ENCODE measurements at regions not wholly inside any gene's neighbourhood (a gene's known extent, or its start where the extent isn't known, plus 50 kb on each side); places are given as distances from the start of the nearest gene placed in this dataset.

- Histone ChIP-seq H3K14ac (ENCODE audit: insufficient read length) (no peak overlapping the region), H3K9ac (replicated peaks in 1 of 4; ENCODE audit: extremely low read depth in 1 of 4, low read depth in 3 of 4, low read length in 3 of 4) (no peak overlapping the region), H2BK15ac (ENCODE audit: low read length) (no peak overlapping the region), H3K27me3 (replicated peaks in 1 of 4; ENCODE audit: control insufficient read depth in 3 of 4, extremely low read depth in 1 of 4, insufficient read depth in 3 of 4, low read length in 3 of 4) (no peaks in the 10 kb centered on the region), H2BK12ac (ENCODE audit: low read depth, low read length) (no peak overlapping the region), H3K18ac (ENCODE audit: extremely low read depth, low read length) (no peak overlapping the region), H3K56ac (replicated peaks; ENCODE audit: insufficient read length, low read depth, low read length) (no peak overlapping the region), H2AFZ (ENCODE audit: low read length) (no peak overlapping the region), H2BK5ac (ENCODE audit: low read depth, low read length) (no peak overlapping the region), H3K23ac (ENCODE audit: insufficient read length) (no peak overlapping the region), H3K23me2 (ENCODE audit: low read depth, low read length) (no peaks in the 10 kb centered on the region), H2AK5ac (ENCODE audit: low read depth, low read length) (no peak overlapping the region), H4K5ac (ENCODE audit: insufficient read length, low read depth, low read length) (no peak overlapping the region), H4K91ac (replicated peaks; ENCODE audit: insufficient read length, low read length) (no peak overlapping the region), H4K8ac (ENCODE audit: extremely low read depth, insufficient read depth, low read length) (no peak overlapping the region), H3K9me3 (ENCODE audit: insufficient read depth in 2 of 2, low read depth in 1 of 2, low read length in 1 of 2) (peaks cover 14 to 19% of the 10 kb centered on the region in 2 experiments), H3K4ac (replicated peaks; ENCODE audit: insufficient read length, low read depth, low read length) (no peak overlapping the region), H2BK20ac (ENCODE audit: low read length) (no peak overlapping the region), H2BK120ac (replicated peaks; ENCODE audit: low read depth, low read length) (no peak overlapping the region), H3K79me2 (ENCODE audit: control insufficient read depth in 1 of 2, insufficient read depth in 2 of 2, low read length in 2 of 2) (no peaks in the 10 kb centered on the region), H3K36me3 (ENCODE audit: control insufficient read depth in 2 of 4, insufficient read depth in 4 of 4, low read length in 3 of 4) (no peaks in the 10 kb centered on the region), H3K79me1 (ENCODE audit: low read depth, low read length) (no peaks in the 10 kb centered on the region), H3K4me1 (replicated peaks in 1 of 4; ENCODE audit: control insufficient read depth in 3 of 4, insufficient read depth in 4 of 4, low read length in 3 of 4) (0 out of 7 replicates have a peak, but pooled peaks cover 0 to 3% (median 0%) of the 10 kb centered on the region in 4 experiments), H3K4me3 (ENCODE audit: extremely low read depth in 1 of 4, insufficient read depth in 2 of 4, low read depth in 3 of 4, low read length in 4 of 4) (no peak overlapping the region), H4K20me1 (replicated peaks in 1 of 2; ENCODE audit: control insufficient read depth in 1 of 2, insufficient read depth in 2 of 2, low read length in 2 of 2) (no peaks in the 10 kb centered on the region), H3K27ac (ENCODE audit: low read depth, low read length) (no peak overlapping the region), H3K4me2 (ENCODE audit: insufficient read depth in 1 of 2, low read depth in 2 of 2, low read length in 2 of 2) (no peak overlapping the region)
- WGBS, 2 experiments (ENCODE audit: extremely low coverage in 1 of 2, insufficient coverage in 1 of 2, insufficient read length in 1 of 2, insufficient replicate concordance in 2 of 2, low coverage in 1 of 2, low lambda C conversion rate in 2 of 2, missing lambda C conversion rate in 1 of 2): 85% methylated on average over 3 of the region's 3 CpGs; no CpG with 5 or more reads in 1 of the 2 experiments
- ChIA-PET CTCF (ENCODE audit: partially characterized antibody) (no interaction called here), POLR2A (ENCODE audit: partially characterized antibody) (no interaction called here)
- no peak for DNase-seq (ENCODE audit: low read depth in 1 of 2, low spot score in 2 of 2)
- TF ChIP-seq HDAC2 (IDR thresholded peaks at IDR 0.05; ENCODE audit: borderline replicate concordance in 1 of 2, low read depth in 2 of 2, low read length in 2 of 2) (no peak), KDM5A (IDR thresholded peaks at IDR 0.05; ENCODE audit: low read length) (no peak), KDM4A (IDR thresholded peaks at IDR 0.05; ENCODE audit: low read depth, low read length, severe bottlenecking) (no peak), USF2 (IDR thresholded peaks at IDR 0.05; ENCODE audit: low read length) (no peak), RNF2 (IDR thresholded peaks at IDR 0.05; ENCODE audit: borderline replicate concordance, low read depth, low read length, missing control alignments, poor library complexity, severe bottlenecking) (no peak), POLR2A (IDR thresholded peaks at IDR 0.05; ENCODE audit: control extremely low read depth in 1 of 2, low read depth in 2 of 2, low read length in 2 of 2) (no peak), CBX8 (IDR thresholded peaks at IDR 0.05; ENCODE audit: borderline replicate concordance, low read depth, low read length) (no peak), NANOG (IDR thresholded peaks at IDR 0.05; ENCODE audit: insufficient read depth, low read depth, low read length, poor library complexity, severe bottlenecking) (no peak)
- no peak for FAIRE-seq
These were observed 76.9 kb upstream of the SLCO2A1 start for GRCh38 chr3:134106580-134106979.

Measured in H1 (cell line).